ENCODE measurements at regions not wholly inside any gene's neighbourhood (a gene's known extent, or its start where the extent isn't known, plus 50 kb on each side); places are given as distances from the start of the nearest gene placed in this dataset.

DNA sequence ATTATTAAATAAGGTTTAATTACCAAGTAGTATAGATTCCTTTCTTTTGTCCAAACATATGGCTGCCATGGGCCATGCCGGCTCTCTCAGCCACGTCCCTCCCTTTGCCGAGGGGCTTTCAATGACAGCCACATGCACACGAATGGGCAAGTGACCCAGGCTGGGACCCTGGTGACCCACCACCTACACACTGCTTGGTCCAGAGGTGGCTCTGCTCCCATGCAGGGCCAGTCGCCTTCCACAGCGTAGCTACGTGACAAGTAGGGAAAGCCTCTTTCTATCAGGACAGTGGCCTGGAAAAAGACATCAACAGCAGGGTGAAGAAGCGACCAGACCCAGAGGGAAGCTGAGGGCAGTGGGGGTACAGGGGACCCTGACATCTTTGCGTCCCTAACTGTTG is 152.8 kb upstream of the CST7 start:
- DNase-seq (ENCODE audit: low read depth) = no peak

DNA sequence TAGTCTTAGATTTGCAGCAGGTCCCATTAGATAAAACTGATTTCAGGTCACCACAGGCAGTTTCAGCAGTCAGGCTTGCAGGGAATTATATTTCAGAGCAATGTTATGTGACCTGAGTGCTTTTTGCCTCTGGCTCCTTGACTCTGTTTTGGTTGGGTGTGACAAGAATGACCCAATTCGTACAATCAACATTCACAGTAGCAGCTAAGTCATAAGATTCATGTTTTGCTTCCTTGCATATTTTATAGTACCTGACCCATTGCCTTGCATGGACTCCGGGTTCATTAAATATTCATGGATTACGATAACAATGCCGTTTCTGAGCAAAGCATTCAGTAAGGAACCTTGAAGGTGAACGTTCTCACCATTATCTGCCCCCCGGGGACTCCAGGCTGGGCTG is 152.0 kb upstream of the CST7 start:
- no peak for DNase-seq (ENCODE audit: low read depth)

DNA sequence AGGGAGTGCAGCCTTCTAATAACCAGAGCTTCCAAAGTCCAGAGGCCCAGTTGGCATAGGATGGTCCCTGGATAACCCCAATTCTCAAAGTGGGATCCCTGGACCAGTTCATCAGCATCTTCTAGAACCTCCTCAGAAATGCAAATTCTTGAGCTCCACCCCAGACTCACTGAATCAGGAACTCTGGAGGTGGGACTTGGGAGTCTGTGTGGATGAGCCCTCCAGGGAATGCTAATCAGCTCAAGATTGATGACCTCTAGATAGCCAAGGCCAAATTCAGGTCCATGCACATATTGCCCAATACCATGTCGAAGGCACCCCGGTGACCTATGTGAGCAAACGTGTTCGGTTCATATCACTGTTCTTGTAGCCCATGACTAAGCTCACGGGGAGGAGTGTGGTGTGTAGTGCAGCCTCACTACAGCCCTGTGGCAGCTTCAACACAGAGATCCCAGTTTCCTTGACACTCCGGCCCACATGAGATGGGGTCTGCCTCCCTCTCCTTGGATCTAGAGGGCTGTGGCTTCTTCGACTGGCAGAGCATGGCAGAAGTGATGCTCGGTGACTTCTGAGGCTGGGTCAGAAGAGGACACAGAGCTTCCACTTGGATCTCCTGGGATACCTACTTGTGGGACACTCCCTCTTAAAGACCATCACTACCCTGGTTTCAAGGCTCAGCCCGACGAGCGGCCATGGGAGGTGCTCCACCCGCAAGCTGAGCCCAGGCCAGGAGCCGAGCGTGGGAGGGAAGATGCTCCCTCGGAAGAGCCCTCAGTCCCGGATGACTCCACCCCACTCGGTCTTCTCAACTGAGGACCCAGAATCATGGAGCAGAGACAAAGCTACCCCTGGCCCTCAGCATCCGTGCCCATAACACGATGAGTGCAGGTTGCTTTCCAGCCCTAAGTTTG is 151.1 kb upstream of the CST7 start:
- no peak for DNase-seq (ENCODE audit: low read depth)

DNA sequence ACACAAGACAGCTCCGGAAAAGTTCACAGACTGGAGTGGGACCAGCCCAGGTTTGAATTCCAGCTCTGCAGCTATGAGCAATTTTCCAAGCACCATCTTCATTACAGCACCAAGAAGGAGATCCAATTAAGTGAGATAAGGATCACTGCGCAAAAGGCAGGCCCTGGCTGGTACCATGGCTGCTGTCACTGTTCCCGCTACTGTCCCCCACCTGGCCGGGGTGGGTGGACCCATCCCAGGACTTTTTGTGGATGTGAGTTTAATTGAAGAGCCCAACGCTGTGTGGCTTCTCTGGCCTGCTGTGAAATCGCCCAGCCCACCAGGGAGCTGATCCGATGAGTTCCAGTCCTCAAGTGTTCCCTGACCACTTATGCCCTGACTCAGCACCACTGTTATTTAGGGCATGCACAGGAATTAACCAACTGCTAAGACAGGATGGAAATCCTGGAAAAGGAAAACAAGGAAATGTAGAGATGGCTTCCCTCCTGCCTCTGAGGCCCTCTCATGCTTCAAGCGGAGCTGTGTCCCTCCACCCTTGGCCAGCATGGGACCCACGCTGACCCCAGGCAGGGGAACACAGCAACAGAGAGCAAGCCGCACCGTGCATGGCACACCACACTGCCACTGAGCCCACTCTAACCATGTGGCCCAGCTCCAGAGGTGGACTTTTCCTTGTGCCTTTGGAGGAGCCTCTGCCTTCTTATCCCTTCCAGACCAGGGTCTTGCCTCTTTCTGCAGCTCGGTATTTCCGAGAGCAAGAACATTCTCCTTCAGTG is 150.0 kb upstream of the CST7 start:
- peak; percentile 26 for DNase-seq (ENCODE audit: low read depth)

DNA sequence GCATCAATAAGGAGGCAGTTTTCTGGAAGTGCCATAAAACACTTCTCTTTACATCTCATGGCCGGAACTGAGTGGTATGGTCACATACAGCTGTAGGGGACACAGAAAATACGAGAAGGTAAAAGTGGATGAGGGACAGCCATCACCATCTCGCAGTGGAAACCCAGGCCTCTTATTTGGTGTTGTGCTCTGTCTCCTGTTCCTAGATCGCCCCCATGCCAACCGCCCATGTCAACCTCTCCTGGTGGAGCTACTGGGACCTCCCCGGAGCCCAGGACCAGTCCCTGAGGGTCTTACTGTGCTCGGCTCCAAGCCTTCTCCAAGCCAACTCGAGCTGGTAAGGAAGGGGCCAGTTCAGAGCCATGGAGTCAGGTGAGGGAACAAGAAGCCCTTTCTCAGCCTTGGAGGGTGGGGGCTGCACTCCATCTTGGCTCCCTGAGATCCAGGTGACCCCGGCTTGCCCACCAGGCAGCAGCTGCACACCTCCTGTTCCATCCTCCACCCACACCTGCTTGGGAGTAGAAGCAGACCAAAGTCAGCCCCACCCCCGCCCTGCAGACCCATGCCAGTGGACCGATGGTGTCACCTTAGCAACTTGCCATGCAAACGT is 149.0 kb upstream of the CST7 start:
- DNase-seq (ENCODE audit: low read depth) = no peak

DNA sequence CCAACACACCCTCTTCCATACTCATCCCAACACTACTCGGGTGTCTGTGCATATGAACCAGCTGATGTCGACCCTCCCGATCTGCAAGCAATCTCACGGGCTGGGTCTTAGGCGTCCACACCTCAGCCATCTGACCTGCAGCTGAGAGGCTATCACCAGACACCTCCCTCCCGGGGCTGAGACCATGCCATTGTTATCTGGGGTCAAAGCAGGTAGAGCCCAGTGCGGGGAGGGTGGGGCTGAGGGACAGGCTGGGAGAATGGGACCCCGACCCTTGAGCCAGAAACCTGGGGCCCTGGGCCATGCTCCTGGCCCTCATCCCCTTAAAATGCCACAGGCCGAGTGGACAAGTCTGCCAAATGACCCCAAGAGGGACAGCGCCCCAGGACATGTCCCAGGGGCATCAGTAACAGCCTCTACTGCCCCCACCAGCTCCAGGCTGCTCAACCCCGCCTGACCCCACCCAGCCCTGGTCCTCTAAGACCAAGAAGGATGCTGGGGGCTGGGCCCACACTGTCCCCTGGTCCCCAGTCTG is 146.7 kb upstream of the CST7 start:
- DNase-seq (ENCODE audit: low read depth) = no peak

DNA sequence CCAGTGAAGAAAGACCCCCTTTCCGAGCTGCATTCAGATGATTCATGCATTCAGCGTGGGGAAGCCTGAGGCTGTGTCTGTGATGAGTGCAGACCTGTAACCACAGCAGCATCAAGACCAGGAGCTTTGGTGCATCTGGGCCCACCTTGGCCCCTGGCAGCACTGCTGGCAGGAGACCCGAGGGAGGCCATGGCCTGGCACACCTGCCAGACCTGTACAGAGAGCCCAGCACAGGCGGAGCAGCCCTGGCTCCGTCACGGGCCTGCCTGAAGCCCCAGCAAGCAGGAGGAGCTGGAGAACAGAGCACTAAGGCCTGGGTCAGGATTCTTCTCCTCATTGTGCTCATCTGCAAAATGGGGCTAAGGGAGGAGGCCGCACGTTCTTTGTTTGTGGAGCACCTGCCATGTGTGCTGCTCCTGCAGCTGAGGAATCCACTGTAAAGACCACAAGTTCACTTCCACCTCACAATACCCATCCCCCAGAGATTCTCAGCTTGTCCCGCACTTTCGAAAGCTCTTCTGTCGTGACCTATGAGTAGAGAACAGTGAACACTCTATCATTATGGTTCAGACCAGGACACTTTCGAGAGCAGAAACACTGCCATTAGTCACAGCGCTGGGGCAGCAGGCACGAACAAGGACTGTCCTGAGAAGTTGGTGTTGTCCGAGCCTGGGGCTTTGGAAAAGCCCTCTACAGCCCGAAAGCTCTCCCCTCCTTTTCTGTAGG is 144.4 kb upstream of the CST7 start:
- DNase-seq (ENCODE audit: low read depth) = no peak

DNA sequence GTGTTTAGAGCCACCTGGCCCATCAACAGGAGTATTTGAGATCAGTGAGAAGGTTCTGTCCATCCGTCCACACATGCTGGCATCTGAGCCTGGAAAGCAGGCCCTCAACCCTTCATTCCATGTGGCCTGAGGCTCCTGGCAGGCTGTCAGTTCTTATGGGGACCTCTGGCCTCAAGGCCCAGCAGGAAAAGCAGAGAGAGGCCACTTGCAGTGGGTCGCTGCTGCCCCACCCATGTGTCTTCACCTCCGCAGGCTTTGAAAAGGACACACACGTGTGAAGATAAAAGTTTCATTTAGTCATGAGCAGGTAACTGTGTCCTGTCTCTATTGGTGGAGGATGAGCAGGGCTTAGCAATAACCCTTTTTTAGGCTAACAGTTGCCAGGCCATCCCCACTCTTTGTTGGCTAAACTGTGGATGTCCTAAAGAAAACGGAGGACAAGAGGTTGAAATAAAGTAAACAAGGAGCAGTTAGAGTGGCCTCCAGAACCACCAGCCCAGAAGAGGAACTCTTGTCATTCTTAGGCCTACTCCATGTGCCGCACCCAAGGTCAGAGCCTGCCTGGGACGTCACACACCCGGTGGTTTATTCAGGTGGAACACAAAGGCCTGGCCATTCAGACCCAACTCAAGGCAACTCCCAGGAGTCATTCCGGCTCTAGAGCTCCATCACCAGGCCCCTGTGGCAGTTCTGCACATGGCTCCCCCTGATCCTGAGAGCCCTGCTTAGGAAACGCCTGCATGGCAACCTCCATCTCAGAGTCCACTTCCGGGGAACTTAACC is 143.4 kb upstream of the CST7 start:
- no peak for DNase-seq (ENCODE audit: low read depth)

DNA sequence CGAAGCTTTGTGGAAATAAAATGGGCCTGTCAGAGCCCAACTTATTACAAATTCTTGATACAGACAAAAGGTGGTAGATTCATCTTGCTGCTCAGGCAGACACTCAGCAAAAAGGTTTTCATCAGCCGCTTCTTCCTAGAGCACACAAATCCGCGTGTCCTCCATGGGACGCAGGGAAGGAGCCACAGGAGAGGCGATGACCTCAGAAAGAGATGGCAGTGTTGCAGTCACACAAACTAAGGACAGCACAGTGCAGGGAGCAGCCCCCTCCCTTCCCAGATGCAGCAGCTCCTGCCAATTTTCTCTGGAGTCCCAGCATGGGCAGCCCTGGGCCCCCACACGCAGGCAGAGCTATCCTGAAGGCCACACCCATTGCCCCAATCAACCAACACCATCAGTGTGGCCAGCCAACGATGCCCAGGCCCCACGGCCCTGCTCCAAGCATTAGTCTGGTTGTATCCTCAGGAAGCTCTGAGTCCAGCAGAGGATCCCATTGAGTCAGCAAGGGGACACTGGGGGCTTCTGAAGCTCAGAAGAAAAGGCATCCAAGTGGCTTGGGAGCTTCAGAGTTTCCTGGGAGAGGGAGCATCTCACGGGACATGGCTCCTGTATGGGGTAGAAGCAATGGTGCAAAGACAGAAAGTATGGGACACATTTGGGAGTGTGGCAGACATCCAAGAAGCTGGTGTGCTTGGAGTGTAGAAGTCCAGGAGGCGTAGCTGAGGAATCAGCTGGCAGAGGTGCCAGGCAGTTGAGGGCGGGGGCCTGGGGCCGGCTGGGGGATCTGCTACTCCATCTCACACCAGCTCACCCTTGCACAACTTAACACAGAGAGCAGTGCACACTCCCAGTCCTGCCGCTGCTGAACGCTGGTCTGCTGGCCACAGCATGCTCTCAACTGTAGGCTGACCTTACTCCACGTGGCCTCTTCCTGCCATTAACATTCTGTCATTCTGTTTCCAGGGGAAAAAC is 142.1 kb upstream of the CST7 start:
- DNase-seq (ENCODE audit: low read depth) = no peak

DNA sequence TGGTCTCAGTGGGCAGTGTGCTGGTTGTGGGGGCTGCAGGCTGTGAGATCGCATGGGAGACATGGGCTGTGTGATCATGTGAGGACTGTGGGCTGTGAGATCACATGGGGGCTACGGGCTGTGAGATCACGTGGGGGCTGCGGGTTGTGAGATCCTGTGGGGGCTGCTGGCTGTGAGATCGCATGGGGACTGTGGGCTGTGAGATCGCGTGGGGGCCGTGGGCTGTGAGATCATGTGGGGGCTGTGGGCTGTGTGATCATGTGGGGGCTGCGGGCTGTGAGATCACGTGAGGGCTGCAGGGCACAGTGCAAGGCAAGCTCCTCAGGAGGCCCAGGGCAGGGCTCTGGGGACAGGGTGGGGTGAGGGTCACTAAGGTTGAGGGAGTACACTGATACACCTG is 140.5 kb upstream of the CST7 start:
- DNase-seq (ENCODE audit: low read depth) = no peak

DNA sequence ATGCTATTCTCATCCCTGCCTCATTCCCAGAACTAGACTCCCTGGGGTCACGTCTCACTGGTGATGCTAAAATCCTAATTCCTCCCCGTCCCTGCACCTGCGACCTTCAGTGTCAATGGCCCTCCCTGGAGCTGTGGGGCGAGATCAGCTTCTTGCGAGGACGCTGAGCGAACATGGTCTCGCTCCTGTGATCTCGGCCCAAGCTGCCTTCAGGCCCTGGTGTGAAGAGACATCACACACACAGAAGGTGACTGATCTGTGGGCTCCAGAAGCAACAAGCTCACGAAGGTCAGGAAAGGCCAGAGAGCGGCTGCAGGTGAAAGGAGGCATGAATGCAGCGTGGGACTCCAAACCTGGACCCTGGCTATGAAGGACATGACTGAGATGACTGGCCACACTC is 139.5 kb upstream of the CST7 start:
- DNase-seq (ENCODE audit: low read depth) = no peak

DNA sequence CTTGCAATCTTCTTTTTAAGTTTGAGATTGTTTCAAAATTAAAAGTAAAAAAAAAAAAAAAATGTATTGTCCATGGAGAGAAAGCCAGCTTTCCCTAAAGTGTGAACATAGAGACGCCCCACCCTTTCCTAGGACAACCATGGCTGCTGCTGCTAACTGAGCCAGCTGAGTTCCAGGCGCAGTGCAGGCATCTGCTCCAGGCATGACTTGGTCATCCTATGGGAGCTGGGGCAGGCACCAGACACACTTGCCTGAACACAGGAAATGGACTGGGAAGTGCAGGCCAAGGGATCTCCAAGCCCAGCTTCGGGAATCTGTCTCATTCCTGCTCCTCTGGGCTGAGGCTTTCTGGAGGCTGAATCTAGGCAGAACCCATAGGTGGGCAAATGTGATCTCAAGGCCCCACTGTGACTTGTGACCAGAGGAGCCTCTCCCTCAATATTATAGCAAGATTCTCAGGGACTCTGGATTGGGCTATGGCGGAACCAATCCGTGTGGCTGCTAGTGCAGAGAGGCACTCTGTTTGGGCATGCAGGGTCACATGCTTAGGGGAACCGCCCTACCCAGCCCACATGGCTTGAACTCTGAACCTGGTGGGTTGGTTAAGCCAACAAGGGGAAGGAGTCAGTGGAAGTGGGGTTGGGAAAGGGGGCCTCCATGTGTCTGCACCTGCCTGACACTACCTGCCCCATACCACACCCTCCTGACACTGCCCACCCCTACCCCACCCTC is 138.2 kb upstream of the CST7 start:
- DNase-seq (ENCODE audit: low read depth) = no peak

DNA sequence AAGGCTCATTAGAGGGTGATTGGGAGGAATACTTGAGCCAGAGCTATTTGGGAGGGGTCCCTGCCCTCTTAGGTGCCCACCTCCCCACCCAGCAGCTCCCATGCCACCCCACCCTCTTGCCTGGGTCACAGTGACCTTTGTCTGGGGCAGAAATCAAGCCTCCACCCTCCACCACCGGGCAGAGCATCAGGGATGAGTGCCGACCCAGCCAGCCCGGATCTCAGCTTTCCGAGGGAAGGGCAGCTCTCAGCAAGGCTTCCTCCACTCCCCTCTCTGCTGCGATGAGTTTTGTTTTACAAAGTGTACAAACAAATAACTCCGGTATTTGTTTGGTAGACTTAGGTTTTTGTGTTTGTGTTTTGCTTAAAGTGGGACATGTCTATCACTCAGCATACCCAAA is 136.7 kb upstream of the CST7 start:
- no peak for DNase-seq (ENCODE audit: low read depth)

DNA sequence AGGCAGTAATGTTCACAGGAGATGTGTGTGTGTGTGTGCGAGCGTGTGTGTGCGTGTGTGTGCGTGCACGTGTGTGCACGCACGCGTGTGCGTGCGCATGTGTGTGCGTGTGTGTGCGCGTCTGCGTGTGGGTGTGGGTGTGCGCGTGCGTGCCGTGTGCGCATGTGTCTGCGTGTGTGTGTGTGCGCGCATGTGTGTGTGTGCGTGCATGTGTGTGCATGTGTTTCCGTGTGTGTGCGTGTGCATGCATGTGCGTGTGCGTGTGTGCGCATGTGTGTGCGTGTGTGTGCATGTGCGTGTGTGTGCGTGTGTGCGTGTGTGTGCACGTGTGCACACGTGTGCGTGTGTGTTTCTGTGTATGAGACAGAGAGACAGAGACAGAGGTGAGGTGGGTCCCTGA is 136.0 kb upstream of the CST7 start:
- no peak for DNase-seq (ENCODE audit: low read depth)

DNA sequence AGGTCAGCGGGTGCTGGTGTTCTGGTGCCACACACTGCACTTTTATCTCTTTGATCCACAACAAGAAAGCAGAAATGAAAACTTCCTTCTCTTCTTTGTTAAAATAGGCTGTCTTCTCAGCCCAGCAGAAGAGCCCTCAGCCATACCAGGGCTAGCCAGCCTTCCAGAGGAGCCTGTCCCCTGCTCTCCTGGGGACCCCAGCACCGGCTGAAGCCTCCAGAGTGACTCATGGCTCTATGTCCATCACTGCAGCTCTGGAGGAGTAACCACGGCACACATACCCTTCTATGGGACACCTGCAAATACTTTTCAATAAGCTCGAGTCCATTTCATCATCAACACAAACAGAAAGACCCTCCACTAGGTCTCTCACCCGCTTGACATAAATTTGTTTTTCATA is 135.6 kb upstream of the CST7 start:
- DNase-seq (ENCODE audit: low read depth) = no peak

DNA sequence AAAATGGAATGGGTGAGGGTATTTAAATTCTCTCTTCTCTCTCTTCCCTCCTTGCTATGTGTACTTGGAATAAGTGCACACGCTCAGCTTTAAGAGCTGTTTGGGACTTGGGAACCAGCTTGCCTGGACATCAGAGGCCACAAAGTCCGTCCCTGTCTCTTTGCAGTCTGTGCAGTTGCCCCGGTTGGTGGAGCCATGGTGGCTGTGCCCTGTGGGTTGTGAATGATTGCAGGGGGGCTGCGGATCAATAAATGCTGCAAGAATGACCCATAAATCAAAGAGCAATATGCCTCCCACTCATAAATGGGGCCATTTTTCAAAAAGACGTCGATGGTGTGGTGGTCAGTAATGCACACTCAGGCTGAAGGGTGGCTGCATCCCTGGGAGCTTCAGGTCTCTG is 135.1 kb upstream of the CST7 start:
- no peak for DNase-seq (ENCODE audit: low read depth)

DNA sequence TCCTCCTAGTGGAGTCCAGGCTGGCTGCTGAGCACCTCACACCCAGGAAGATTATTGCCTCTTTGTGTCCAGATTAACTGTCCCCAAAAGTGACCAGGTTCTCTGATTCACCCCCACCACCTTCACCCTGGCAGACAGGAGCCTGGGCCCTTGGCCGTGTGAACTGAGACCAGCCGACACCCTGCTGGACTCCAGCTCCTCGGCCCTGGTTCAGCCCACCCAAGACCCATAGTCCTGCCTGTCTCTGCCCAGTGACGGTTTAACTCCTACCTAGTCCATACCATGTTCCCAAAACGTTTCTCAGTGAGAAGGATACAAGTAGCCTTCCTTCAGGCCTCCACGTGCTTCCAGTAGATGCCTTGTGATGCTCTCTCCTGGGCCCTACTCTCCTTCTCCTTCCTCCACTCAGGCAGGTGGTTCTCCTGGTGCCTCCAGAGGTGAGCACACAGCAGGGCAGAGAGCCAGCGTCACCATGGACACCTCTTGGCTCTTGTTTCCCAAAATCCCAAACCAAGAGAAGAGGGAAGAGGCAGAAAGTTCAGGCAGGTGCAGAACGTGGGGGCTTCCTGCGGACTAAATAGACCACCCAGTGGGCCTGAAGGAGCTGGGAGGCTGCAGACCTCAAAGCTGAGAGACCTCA is 134.4 kb upstream of the CST7 start:
- no peak for DNase-seq (ENCODE audit: low read depth)

DNA sequence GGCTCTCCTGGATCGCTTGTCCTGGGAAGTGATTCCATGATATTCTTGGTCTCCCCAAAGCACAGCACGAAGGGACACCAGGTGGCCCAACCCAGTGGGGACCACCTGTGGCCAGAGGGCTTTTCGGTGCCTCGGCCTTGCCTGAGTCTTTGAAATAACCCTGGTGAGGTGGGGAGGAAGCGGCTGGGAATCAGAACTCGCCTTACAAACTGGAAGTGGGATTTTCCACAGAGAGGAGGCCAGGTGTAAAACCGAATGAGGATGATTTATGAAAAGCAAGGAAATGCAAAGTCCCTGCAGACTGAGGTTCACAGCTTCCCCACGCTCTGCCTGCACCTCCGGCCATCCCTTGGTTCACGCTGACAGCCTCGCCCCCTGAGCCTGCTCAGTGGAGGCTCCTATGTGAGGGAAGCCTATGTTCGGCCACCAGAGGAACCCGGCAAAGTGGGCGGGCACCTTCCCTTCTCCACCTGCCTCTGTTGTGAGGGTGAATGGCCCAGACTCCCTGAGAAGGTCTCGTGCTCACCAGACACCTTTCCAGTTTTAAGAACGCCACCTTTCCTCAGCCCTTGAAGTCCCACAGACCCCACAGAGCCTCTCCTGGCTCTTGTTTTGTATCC is 133.8 kb upstream of the CST7 start:
- no peak for DNase-seq (ENCODE audit: low read depth)

Measured in HS-27A (cell line).